Breast epithelium (tissue), 4 donors: ENCODE measurements at regions not wholly inside any gene's neighbourhood (a gene's known extent, or its start where the extent isn't known, plus 50 kb on each side); places are given as distances from the start of the nearest gene placed in this dataset.

Source experiments
- DNase-seq, 2 donors: peaks; one replicate each; pipeline ENCODE4 v3.0.0-alpha.2; 2019; ENCODE audit warnings: low spot score in 2 of 2
- H3K27ac ChIP-seq, 2 donors: fragments of 200-600 bp; sonication (generic) in 1 of 2; one replicate each; pipeline ENCODE4 v1.5.1; 2016 to 2019; ENCODE audit warnings: mild to moderate bottlenecking in 1 of 2
- H3K27me3 ChIP-seq, 2 donors: fragments of 200-600 bp; sonication (generic) in 1 of 2; one replicate each; pipeline versions ENCODE4 v1.5.1 to v1.6.0; 2017 to 2019; ENCODE audit warnings: control low read depth in 1 of 2, mild to moderate bottlenecking in 1 of 2
- H3K36me3 ChIP-seq: fragments of 200-600 bp; one replicate; pipeline ENCODE4 v1.5.1; 2019
- H3K4me1 ChIP-seq, 2 donors: fragments of 200-600 bp; sonication (generic); one replicate each; pipeline ENCODE4 v1.5.1; 2016 to 2019; ENCODE audit warnings: control low read depth in 1 of 2
- H3K4me3 ChIP-seq, 3 donors: fragments of 200-600 bp; sonication (generic); 1 replicate in 2 of 3; 2 replicates in 1 of 3; pipeline ENCODE4 v1.5.1; 2016 to 2019; ENCODE audit warnings: mild to moderate bottlenecking in 3 of 3, moderate library complexity in 2 of 3
- H3K9me3 ChIP-seq, 2 donors: fragments of 200-600 bp; sonication (generic) in 1 of 2; one replicate each; pipeline ENCODE4 v1.5.1; 2016 to 2019; ENCODE audit warnings: control low read depth in 1 of 2
- CTCF ChIP-seq, 3 donors: fragments of 450-650 bp; IDR thresholded peaks; one replicate each; pipeline ENCODE4 v1.5.1; 2016 to 2017; ENCODE audit warnings: antibody characterized with exemption in 3 of 3, mild to moderate bottlenecking in 3 of 3, moderate library complexity in 3 of 3
- POLR2A ChIP-seq: fragments of 450-650 bp; IDR thresholded peaks from one replicate; pipeline ENCODE4 v1.6.1; 2016; ENCODE audit warnings: antibody characterized with exemption, mild to moderate bottlenecking, moderate library complexity
- POLR2AphosphoS5 ChIP-seq, 3 donors: sonication (generic); formaldehyde crosslinking; IDR thresholded peaks; one replicate each; pipeline ENCODE4 v1.6.1; 2017; ENCODE audit warnings: antibody characterized with exemption in 3 of 3
- intact Hi-C: fragments of 100-400 bp; cut with DNase I; formaldehyde crosslinking; loops from one replicate; pipeline ENCODE4 v1.15.1; 2023; ENCODE audit warnings: low total_unique reads

GRCh38 chr22:22799561-22799960 is 88.1 kb upstream of the IGLL5 start:
- Histone ChIP-seq H3K36me3 (no peaks in the 10 kb centered on the region), H3K4me3 (no peak overlapping the region), H3K27ac (no peak overlapping the region), H3K9me3 (no peaks in the 10 kb centered on the region), H3K4me1 (no peaks in the 10 kb centered on the region), H3K27me3 (peaks cover 0 to 2% of the 10 kb centered on the region in 2 donors)
- intact Hi-C loops = no loop called here
- no peak for DNase-seq
- no peak for TF ChIP-seq POLR2AphosphoS5 (IDR thresholded peaks at IDR 0.05)
- TF ChIP-seq POLR2A = no peak
- no peak for TF ChIP-seq CTCF (IDR thresholded peaks at IDR 0.05)

- intact Hi-C loops = no loop called here
- Histone ChIP-seq H3K27me3 (peaks cover 0 to 2% of the 10 kb centered on the region in 2 donors), H3K4me3 (no peak overlapping the region), H3K36me3 (no peaks in the 10 kb centered on the region), H3K4me1 (no peaks in the 10 kb centered on the region), H3K27ac (no peak overlapping the region), H3K9me3 (no peaks in the 10 kb centered on the region)
- no peak for TF ChIP-seq POLR2AphosphoS5 (IDR thresholded peaks at IDR 0.05)
- no peak for TF ChIP-seq POLR2A
- no peak for TF ChIP-seq CTCF (IDR thresholded peaks at IDR 0.05)
- no peak for DNase-seq
Measured at GRCh38 chr22:22800716-22801115, 86.9 kb upstream of the IGLL5 start.

- intact Hi-C loops = no loop called here
- TF ChIP-seq POLR2A = no peak
- TF ChIP-seq CTCF (IDR thresholded peaks at IDR 0.05) = no peak
- TF ChIP-seq POLR2AphosphoS5 (IDR thresholded peaks at IDR 0.05) = no peak
- DNase-seq = no peak
- H3K27me3 ChIP-seq = peaks cover 0 to 2% of the 10 kb centered on the region in 2 donors
- H3K36me3 ChIP-seq = no peaks in the 10 kb centered on the region
- H3K4me3 ChIP-seq = no peak overlapping the region
- H3K4me1 ChIP-seq = no peaks in the 10 kb centered on the region
- H3K9me3 ChIP-seq = no peaks in the 10 kb centered on the region
- H3K27ac ChIP-seq = no peak overlapping the region
Measured at GRCh38 chr22:22802339-22802970, 85.2 kb upstream of the IGLL5 start.

- H3K27me3 ChIP-seq = peaks cover 0 to 2% of the 10 kb centered on the region in 2 donors
- H3K9me3 ChIP-seq = no peaks in the 10 kb centered on the region
- no peak for DNase-seq
- H3K36me3 ChIP-seq = no peaks in the 10 kb centered on the region
- no peaks in the 10 kb centered on the region for H3K4me1 ChIP-seq
- TF ChIP-seq POLR2A (no peak), POLR2AphosphoS5 (IDR thresholded peaks at IDR 0.05) (no peak), CTCF (IDR thresholded peaks at IDR 0.05) (no peak)
- no peak overlapping the region for H3K27ac ChIP-seq
- intact Hi-C loops = no loop called here
- H3K4me3 ChIP-seq = no peak overlapping the region
Measured at GRCh38 chr22:22803285-22803853, 84.2 kb upstream of the IGLL5 start.

- Histone ChIP-seq H3K4me1 (no peaks in the 10 kb centered on the region), H3K27ac (no peak overlapping the region), H3K4me3 (no peak overlapping the region), H3K9me3 (no peaks in the 10 kb centered on the region), H3K27me3 (no peaks in the 10 kb centered on the region), H3K36me3 (no peaks in the 10 kb centered on the region)
- DNase-seq = peak in 1 of 2 donors; percentile 11
- intact Hi-C loops = no loop called here
- TF ChIP-seq CTCF (IDR thresholded peaks at IDR 0.05) (peak in 2 of 3 donors; percentile 16 to 41), POLR2A (no peak), POLR2AphosphoS5 (IDR thresholded peaks at IDR 0.05) (no peak)
Measured at GRCh38 chr22:22810018-22810427, 77.6 kb upstream of the IGLL5 start.
